MCF 10A (cell line): ENCODE measurements at regions not wholly inside any gene's neighbourhood (a gene's known extent, or its start where the extent isn't known, plus 50 kb on each side); places are given as distances from the start of the nearest gene placed in this dataset.

Source experiments
- BruUV-seq: library from RNA; stranded (reverse); fragments of 400-500 nt; replicated peaks from 2 replicates; lab custom pipeline; 2021; lab: Mats Ljungman, UMichigan
- CTCF ChIA-PET: fragments of 300-600 bp; sonication (Branson Sonifier 250); formaldehyde crosslinking; extraction: SDS; loops from one replicate; lab custom pipeline; 2021; ENCODE audit warnings: antibody characterized with exemption, inconsistent platforms; lab: Yijun Ruan, JAX
- POLR2A ChIA-PET: fragments of 300-600, 350-650 bp; sonication (Branson Sonifier 250); formaldehyde crosslinking; extraction: SDS; loops from one replicate; lab custom pipeline; 2020; ENCODE audit warnings: antibody characterized with exemption, inconsistent platforms; lab: Yijun Ruan, JAX
- DNase-seq: peaks from one replicate; pipeline ENCODE4 v3.0.0-alpha.2; 2018; ENCODE audit not compliant: unreplicated experiment
- H3K27ac Mint-ChIP-seq: one replicate; pipeline ENCODE4 v1.8.0; 2022; ENCODE audit warnings: mild to moderate bottlenecking, low read depth, mixed read lengths; ENCODE audit not compliant: unreplicated experiment
- H3K27me3 Mint-ChIP-seq: one replicate; pipeline ENCODE4 v1.8.0; 2022; ENCODE audit warnings: mixed read lengths; ENCODE audit not compliant: insufficient read depth, unreplicated experiment
- H3K36me3 Mint-ChIP-seq: one replicate; pipeline ENCODE4 v1.8.0; 2022; ENCODE audit warnings: mild to moderate bottlenecking, moderate library complexity, mixed read lengths; ENCODE audit not compliant: insufficient read depth, unreplicated experiment
- H3K4me1 Mint-ChIP-seq: one replicate; pipeline ENCODE4 v1.8.0; 2022; ENCODE audit warnings: mixed read lengths; ENCODE audit not compliant: insufficient read depth, unreplicated experiment
- H3K4me3 Mint-ChIP-seq: one replicate; pipeline ENCODE4 v1.8.0; 2022; ENCODE audit warnings: mild to moderate bottlenecking, moderate library complexity, mixed read lengths; ENCODE audit not compliant: unreplicated experiment
- H3K9me3 Mint-ChIP-seq: one replicate; pipeline ENCODE4 v1.8.0; 2022; ENCODE audit warnings: mixed read lengths; ENCODE audit not compliant: unreplicated experiment
- CTCF ChIP-seq: fragments of 200-600 bp; IDR thresholded peaks from one replicate; pipeline ENCODE4 v1.8.0; 2022; ENCODE audit warnings: antibody characterized with exemption, mild to moderate bottlenecking; ENCODE audit not compliant: unreplicated experiment
- intact Hi-C: fragments of 100-400 bp; cut with micrococcal nuclease; formaldehyde crosslinking; loops from 2 replicates; pipeline ENCODE4 v1.14.1; 2022

- H3K36me3 Mint-ChIP-seq, result no peaks in the 10 kb centered on the region
- peaks cover 26% of the 10 kb centered on the region for H3K27me3 Mint-ChIP-seq
- H3K4me3 Mint-ChIP-seq, result no peak overlapping the region
- no peak for TF ChIP-seq CTCF
- ChIA-PET CTCF (interaction anchor here (1.5 kb wide), 1 partner anchor 72 kb away, joined by 7 read pairs; no protein-coding TSS in a partner anchor), POLR2A (no interaction called here)
- H3K27ac Mint-ChIP-seq, result no peak overlapping the region
- intact Hi-C loops, result no loop called here
- BruUV-seq, result no TSS peak
- DNase-seq, result no peak
- no peaks in the 10 kb centered on the region for H3K4me1 Mint-ChIP-seq
- no peaks in the 10 kb centered on the region for H3K9me3 Mint-ChIP-seq
These were observed 281.7 kb downstream of the SLCO4C1 start for GRCh38 chr5:102014371-102014770.

DNA sequence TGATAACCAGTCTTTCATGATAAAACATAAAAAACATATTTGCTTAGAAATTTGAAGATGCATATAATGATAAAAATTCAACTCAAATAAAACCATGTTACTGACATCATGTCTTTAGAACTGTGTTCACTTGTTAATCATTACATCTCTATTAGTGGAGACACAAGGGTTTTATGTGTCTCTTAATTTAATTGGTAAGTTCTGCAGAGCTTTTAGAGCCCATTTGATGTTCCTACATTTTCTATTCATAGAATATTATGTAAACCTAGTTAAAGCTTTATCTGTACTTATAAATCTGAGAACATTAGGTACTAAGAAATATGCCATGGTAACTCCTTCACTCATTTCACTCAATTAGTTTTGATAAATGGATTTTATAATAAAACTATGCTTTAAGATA lies 285.4 kb downstream of the SLCO4C1 start:
- intact Hi-C loops, result no loop called here
- no peak overlapping the region for H3K4me3 Mint-ChIP-seq
- no peaks in the 10 kb centered on the region for H3K36me3 Mint-ChIP-seq
- H3K9me3 Mint-ChIP-seq, result no peaks in the 10 kb centered on the region
- ChIA-PET CTCF (no interaction called here), POLR2A (no interaction called here)
- no peak for DNase-seq
- no peak overlapping the region for H3K27ac Mint-ChIP-seq
- BruUV-seq, result no TSS peak
- H3K27me3 Mint-ChIP-seq, result peaks cover 26% of the 10 kb centered on the region
- no peaks in the 10 kb centered on the region for H3K4me1 Mint-ChIP-seq
- no peak for TF ChIP-seq CTCF

DNA sequence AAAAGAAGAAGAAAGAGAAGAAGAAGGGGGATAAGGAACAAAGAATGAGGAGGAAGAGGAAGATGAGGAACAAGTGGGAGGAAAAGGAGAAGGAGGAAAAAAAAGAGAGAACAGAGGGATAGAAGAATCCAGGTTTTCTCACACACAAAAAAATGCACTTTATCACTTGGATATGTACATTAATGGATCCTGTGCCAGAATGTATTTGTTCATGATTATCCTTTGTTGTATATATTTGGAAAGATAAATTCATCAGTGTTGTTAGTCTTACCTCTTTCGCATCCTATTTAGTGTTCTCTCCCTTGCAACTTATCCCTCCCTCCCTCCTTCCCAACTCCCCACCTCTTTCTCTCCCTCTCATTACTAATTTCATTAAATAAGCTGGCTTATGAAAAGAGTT lies 298.8 kb downstream of the SLCO4C1 start:
- Mint-ChIP-seq H3K27ac (no peak overlapping the region), H3K36me3 (no peaks in the 10 kb centered on the region), H3K9me3 (no peaks in the 10 kb centered on the region), H3K4me3 (no peak overlapping the region), H3K4me1 (no peaks in the 10 kb centered on the region), H3K27me3 (peaks cover 11% of the 10 kb centered on the region)
- ChIA-PET POLR2A (no interaction called here), CTCF (interaction anchor here (1.1 kb wide), 1 partner anchor 13 kb away, joined by 3 read pairs; no protein-coding TSS in a partner anchor)
- intact Hi-C loops, result no loop called here
- no TSS peak for BruUV-seq
- TF ChIP-seq CTCF, result no peak
- DNase-seq, result no peak

- Mint-ChIP-seq H3K27ac (no peak overlapping the region), H3K27me3 (peaks cover 11% of the 10 kb centered on the region), H3K4me3 (no peak overlapping the region), H3K4me1 (no peaks in the 10 kb centered on the region), H3K9me3 (no peaks in the 10 kb centered on the region), H3K36me3 (no peaks in the 10 kb centered on the region)
- intact Hi-C loops, result no loop called here
- DNase-seq, result no peak
- BruUV-seq, result no TSS peak
- CTCF ChIA-PET, result no interaction called here
- TF ChIP-seq CTCF, result no peak
- POLR2A ChIA-PET, result no interaction called here
These were observed 300.5 kb downstream of the SLCO4C1 start for GRCh38 chr5:101995585-101995984.
